ENCODE measurements at regions not wholly inside any gene's neighbourhood (a gene's known extent, or its start where the extent isn't known, plus 50 kb on each side); places are given as distances from the start of the nearest gene placed in this dataset.

DNA sequence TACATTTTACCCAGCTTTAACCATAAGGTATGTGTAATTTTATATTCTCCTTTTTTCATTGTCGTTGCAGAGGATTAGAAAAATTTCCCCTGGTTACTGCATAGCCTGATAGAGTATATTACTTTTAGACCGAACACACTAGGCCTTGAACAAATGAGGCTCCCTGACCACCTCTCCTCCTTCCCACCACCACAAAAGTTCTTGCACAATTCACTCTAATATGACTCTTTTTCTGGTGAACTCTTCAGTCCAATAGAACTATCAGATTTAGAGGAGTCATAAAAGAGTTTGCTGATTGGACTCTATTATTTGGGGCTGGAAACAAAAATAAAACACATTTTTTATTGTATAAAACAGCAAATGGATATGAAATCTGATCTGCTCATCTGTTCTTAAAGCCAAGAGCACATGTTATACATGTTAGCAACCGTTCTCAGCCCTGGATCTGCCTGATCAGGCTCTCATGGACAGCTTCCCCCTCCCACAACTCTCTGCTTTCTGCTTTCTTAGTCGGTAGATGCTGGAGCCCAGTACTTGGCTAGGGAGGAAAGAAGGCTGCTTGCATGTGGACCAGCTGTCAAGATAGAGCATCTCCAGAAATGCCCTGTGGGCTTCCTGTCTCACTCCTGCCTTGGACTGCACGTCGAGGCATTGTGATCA, 83.5 kb downstream of the CD164 start:
- Histone ChIP-seq H3K4me1 (ENCODE audit: control insufficient read depth, insufficient read depth, low read length) (no peaks in the 10 kb centered on the region), H3K9me3 (ENCODE audit: control insufficient read depth, insufficient read depth, low read depth, low read length) (no peaks in the 10 kb centered on the region), H3K27me3 (ENCODE audit: control insufficient read depth, insufficient read depth, low read length) (peaks cover 17% of the 10 kb centered on the region), H3K36me3 (ENCODE audit: control insufficient read depth, insufficient read depth, low read length) (no peaks in the 10 kb centered on the region), H3K27ac (ENCODE audit: low read length) (no peak overlapping the region), H3K4me3 (ENCODE audit: low read depth in 2 of 2, low read length in 2 of 2) (no peak overlapping the region)
- intact Hi-C loops (cut with micrococcal nuclease; ENCODE audit: unreplicated experiment) (no loop called here), in situ Hi-C loops (cut with HindIII; ENCODE audit: low pct_unique_long_range_greater_than_20kb, low sequenced_read_pairs) (no loop called here)
- DNase-seq (ENCODE audit: low read depth, low spot score) (no peak), ATAC-seq (no peak)
- BruUV-seq (replicated peaks): no TSS peak
- no peak for TF ChIP-seq TCF7L2 (IDR thresholded peaks at IDR 0.05; ENCODE audit: low read depth, low read length)
- no peak for TF ChIP-seq POLR2AphosphoS5 (IDR thresholded peaks at IDR 0.05; ENCODE audit: low read depth, low read length)
- no peak for TF ChIP-seq SIN3A (IDR thresholded peaks at IDR 0.05; ENCODE audit: borderline replicate concordance, insufficient read depth, low read depth, low read length)
- TF ChIP-seq, protein P1, sequence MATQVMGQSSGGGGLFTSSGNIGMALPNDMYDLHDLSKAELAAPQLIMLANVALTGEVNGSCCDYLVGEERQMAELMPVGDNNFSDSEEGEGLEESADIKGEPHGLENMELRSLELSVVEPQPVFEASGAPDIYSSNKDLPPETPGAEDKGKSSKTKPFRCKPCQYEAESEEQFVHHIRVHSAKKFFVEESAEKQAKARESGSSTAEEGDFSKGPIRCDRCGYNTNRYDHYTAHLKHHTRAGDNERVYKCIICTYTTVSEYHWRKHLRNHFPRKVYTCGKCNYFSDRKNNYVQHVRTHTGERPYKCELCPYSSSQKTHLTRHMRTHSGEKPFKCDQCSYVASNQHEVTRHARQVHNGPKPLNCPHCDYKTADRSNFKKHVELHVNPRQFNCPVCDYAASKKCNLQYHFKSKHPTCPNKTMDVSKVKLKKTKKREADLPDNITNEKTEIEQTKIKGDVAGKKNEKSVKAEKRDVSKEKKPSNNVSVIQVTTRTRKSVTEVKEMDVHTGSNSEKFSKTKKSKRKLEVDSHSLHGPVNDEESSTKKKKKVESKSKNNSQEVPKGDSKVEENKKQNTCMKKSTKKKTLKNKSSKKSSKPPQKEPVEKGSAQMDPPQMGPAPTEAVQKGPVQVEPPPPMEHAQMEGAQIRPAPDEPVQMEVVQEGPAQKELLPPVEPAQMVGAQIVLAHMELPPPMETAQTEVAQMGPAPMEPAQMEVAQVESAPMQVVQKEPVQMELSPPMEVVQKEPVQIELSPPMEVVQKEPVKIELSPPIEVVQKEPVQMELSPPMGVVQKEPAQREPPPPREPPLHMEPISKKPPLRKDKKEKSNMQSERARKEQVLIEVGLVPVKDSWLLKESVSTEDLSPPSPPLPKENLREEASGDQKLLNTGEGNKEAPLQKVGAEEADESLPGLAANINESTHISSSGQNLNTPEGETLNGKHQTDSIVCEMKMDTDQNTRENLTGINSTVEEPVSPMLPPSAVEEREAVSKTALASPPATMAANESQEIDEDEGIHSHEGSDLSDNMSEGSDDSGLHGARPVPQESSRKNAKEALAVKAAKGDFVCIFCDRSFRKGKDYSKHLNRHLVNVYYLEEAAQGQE (IDR thresholded peaks at IDR 0.05; ENCODE audit: insufficient read depth in 1 of 2, low read depth in 2 of 2, low read length in 1 of 2): no peak
- TF ChIP-seq, protein P2, sequence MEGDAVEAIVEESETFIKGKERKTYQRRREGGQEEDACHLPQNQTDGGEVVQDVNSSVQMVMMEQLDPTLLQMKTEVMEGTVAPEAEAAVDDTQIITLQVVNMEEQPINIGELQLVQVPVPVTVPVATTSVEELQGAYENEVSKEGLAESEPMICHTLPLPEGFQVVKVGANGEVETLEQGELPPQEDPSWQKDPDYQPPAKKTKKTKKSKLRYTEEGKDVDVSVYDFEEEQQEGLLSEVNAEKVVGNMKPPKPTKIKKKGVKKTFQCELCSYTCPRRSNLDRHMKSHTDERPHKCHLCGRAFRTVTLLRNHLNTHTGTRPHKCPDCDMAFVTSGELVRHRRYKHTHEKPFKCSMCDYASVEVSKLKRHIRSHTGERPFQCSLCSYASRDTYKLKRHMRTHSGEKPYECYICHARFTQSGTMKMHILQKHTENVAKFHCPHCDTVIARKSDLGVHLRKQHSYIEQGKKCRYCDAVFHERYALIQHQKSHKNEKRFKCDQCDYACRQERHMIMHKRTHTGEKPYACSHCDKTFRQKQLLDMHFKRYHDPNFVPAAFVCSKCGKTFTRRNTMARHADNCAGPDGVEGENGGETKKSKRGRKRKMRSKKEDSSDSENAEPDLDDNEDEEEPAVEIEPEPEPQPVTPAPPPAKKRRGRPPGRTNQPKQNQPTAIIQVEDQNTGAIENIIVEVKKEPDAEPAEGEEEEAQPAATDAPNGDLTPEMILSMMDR (IDR thresholded peaks at IDR 0.05): no peak
- ChIA-PET CTCF (no interaction called here), POLR2A (no interaction called here)

DNA sequence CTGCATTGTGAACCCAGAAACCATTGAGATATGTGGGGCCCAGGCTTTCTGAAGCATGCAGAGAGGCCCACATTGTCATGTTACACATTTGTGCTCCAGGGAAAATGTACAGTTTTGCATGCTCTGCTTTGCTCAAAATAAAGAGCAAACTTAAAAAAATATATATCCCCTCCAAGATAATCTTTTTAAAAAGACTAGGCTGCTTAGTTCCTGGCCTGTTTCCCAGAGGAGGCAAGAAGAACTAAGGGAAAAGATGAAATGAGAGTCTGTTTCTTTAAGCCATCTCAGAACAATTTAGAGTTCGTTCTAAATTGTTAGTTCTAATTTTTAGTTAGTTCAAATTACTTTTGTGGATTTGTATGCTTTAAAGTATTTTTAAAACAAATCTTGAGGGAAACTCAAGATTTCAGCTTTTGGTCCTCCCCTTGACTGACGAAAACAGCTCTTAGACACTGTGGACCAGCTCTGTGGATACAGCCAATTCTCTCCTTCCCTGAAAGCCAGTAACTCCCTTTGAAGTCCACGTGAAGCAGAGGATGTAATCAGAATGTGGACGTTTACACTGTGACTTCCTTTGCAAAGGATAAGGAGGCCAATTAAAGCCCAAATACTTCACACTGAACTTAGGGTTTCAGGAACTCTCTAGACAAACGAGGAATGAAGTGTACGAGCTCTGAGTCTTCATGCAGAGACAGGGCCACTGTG, 84.7 kb downstream of the CD164 start:
- intact Hi-C loops (cut with micrococcal nuclease; ENCODE audit: unreplicated experiment): no loop called here
- Histone ChIP-seq H3K27me3 (ENCODE audit: control insufficient read depth, insufficient read depth, low read length) (peaks cover 17% of the 10 kb centered on the region), H3K4me1 (ENCODE audit: control insufficient read depth, insufficient read depth, low read length) (no peaks in the 10 kb centered on the region), H3K9me3 (ENCODE audit: control insufficient read depth, insufficient read depth, low read depth, low read length) (no peaks in the 10 kb centered on the region), H3K36me3 (ENCODE audit: control insufficient read depth, insufficient read depth, low read length) (no peaks in the 10 kb centered on the region), H3K4me3 (ENCODE audit: low read depth in 2 of 2, low read length in 2 of 2) (no peak overlapping the region), H3K27ac (ENCODE audit: low read length) (no peak overlapping the region)
- ChIA-PET CTCF (no interaction called here), POLR2A (no interaction called here)
- BruUV-seq (replicated peaks): no TSS peak
- TF ChIP-seq TCF7L2 (IDR thresholded peaks at IDR 0.05; ENCODE audit: low read depth, low read length): no peak
- TF ChIP-seq, protein P2 (IDR thresholded peaks at IDR 0.05): no peak
- TF ChIP-seq, protein P1 (IDR thresholded peaks at IDR 0.05; ENCODE audit: insufficient read depth in 1 of 2, low read depth in 2 of 2, low read length in 1 of 2): no peak
- no peak for TF ChIP-seq SIN3A (IDR thresholded peaks at IDR 0.05; ENCODE audit: borderline replicate concordance, insufficient read depth, low read depth, low read length)
- no peak for TF ChIP-seq POLR2AphosphoS5 (IDR thresholded peaks at IDR 0.05; ENCODE audit: low read depth, low read length)
- no peak for ATAC-seq
- DNase-seq (ENCODE audit: low read depth, low spot score): no peak
- in situ Hi-C loops (cut with HindIII; ENCODE audit: low pct_unique_long_range_greater_than_20kb, low sequenced_read_pairs): no loop called here
